ENCODE measurements at regions not wholly inside any gene's neighbourhood (a gene's known extent, or its start where the extent isn't known, plus 50 kb on each side); places are given as distances from the start of the nearest gene placed in this dataset.

DNA sequence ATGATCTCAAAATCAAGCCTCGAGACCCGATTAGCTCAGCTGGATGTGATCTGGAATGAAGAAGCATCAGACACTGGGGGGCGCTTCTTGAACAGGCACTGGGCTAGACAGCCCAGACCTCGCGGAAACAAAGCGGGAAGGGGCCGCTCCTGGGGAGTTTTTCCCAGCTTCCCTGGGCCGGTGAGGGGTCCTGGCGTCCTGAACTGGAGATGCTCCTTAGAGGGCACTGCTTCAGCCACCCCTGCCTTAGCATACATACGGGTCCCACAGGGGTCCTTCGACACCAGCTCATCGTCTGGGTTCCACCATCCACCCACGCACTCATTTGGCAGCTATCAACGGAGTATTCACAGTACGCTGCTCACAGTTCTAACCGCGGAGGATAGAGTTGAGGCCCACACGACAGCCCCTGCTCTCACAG is 146.7 kb downstream of the TSN start:
- TF ChIP-seq CTCF (IDR thresholded peaks at IDR 0.05), result no peak
- no peak for TF ChIP-seq EZH2 (IDR thresholded peaks at IDR 0.05; ENCODE audit: borderline replicate concordance, insufficient read depth, low read depth, low read length, poor library complexity, severe bottlenecking)
